ENCODE measurements at regions not wholly inside any gene's neighbourhood (a gene's known extent, or its start where the extent isn't known, plus 50 kb on each side); places are given as distances from the start of the nearest gene placed in this dataset.

DNA sequence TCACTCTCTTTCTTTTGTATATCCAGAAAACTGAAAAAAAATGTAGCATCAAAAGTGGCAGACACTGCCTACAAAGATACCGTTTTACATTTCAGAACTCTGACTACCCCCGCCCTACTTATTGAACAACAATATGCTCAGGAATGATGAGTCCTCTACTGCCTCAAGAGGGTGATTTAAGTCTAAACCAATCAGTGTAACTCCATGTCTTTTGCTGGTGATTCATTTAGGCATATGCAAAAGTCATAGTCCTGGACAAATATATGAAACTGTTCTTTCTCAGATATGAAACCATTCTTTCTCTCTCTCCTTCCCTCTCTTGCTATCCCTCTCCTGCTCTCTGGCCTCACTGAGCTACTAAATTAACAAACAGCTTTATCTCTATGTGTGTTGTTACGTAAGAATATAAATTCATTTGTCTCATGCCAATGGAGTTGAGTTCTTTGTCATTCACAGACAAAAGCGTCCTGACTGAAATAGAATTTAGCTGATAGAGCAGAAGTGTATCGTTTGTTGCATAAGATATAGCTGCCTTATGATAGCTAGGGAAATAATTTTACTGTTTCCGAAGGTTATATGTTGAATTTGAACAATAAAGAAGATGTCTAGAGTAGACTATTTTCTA, 133.7 kb upstream of the OSTN start:
- no peak overlapping the region for H3K27ac Mint-ChIP-seq
- ATAC-seq (ENCODE audit: low read depth) (no peak), DNase-seq (no peak)
- Histone ChIP-seq H4K20me1 (ENCODE audit: control insufficient read depth, insufficient read depth, low read length, poor library complexity, severe bottlenecking) (no peaks in the 10 kb centered on the region), H2AFZ (ENCODE audit: insufficient read depth, low read depth, low read length, poor library complexity, severe bottlenecking) (no peak overlapping the region), H3K9ac (ENCODE audit: low read length) (no peak overlapping the region), H3K79me2 (ENCODE audit: control insufficient read depth, insufficient read depth, low read length) (no peaks in the 10 kb centered on the region), H3K4me3 (ENCODE audit: control extremely low read depth in 1 of 5, extremely low read depth in 1 of 5, insufficient read depth in 1 of 5, low read depth in 2 of 5, low read length in 4 of 5) (no peak overlapping the region), H3K4me2 (replicated peaks; ENCODE audit: low read depth, low read length, poor library complexity, severe bottlenecking) (no peak overlapping the region), H3K9me3 (ENCODE audit: control extremely low read depth in 1 of 3, control insufficient read depth in 2 of 3, insufficient read depth in 1 of 3, low read length in 2 of 3) (no peaks in the 10 kb centered on the region), H3K36me3 (replicated peaks in 1 of 2; ENCODE audit: control extremely low read depth in 1 of 2, control insufficient read depth in 1 of 2, extremely low read depth in 1 of 2, insufficient read depth in 2 of 2, low read length in 1 of 2) (no peaks in the 10 kb centered on the region), H3K4me1 (ENCODE audit: control insufficient read depth in 2 of 2, insufficient read depth in 2 of 2, low read length in 2 of 2) (no peaks in the 10 kb centered on the region), H3K27me3 (replicated peaks in 1 of 4; ENCODE audit: control extremely low read depth in 1 of 4, control insufficient read depth in 3 of 4, insufficient read depth in 4 of 4, low read length in 3 of 4) (peaks cover 0 to 3% (median 0%) of the 10 kb centered on the region in 4 experiments), H3K27ac (ENCODE audit: low read length in 2 of 2) (no peak overlapping the region)
- ChIA-PET POLR2A (no interaction called here), CTCF (no interaction called here)
- H3K4me3 Mint-ChIP-seq: no peak overlapping the region
- no peaks in the 10 kb centered on the region for H3K4me1 Mint-ChIP-seq
- intact Hi-C loops (cut with micrococcal nuclease): no loop called here
- no CpG with 5 or more reads among the region's 6 CpGs for WGBS (ENCODE audit: insufficient coverage)
- peaks cover under 1% of the 10 kb centered on the region for H3K27me3 Mint-ChIP-seq
- no peak for TF ChIP-seq CTCF (IDR thresholded peaks at IDR 0.05)
- no peak for TF ChIP-seq EZH2 (IDR thresholded peaks at IDR 0.05; ENCODE audit: borderline replicate concordance, insufficient read depth, low read depth, low read length, poor library complexity, severe bottlenecking)
- no peaks in the 10 kb centered on the region for H3K9me3 Mint-ChIP-seq (ENCODE audit: insufficient read depth)

GRCh38 chr3:191051037-191051436, 148.0 kb upstream of the OSTN start:
- TF ChIP-seq EZH2 (IDR thresholded peaks at IDR 0.05; ENCODE audit: borderline replicate concordance, insufficient read depth, low read depth, low read length, poor library complexity, severe bottlenecking) (no peak), CTCF (IDR thresholded peaks at IDR 0.05) (peak; percentile 55)
- Mint-ChIP-seq H3K27ac (no peak overlapping the region), H3K9me3 (ENCODE audit: insufficient read depth) (no peaks in the 10 kb centered on the region), H3K4me1 (no peaks in the 10 kb centered on the region), H3K4me3 (no peak overlapping the region), H3K27me3 (peaks cover 15% of the 10 kb centered on the region)
- no peak overlapping the region for H2AFZ ChIP-seq (ENCODE audit: insufficient read depth, low read depth, low read length, poor library complexity, severe bottlenecking)
- H3K79me2 ChIP-seq (ENCODE audit: control insufficient read depth, insufficient read depth, low read length): no peaks in the 10 kb centered on the region
- intact Hi-C loops (cut with micrococcal nuclease): no loop called here
- H3K9ac ChIP-seq (ENCODE audit: low read length): no peak overlapping the region
- ATAC-seq (ENCODE audit: low read depth) (no peak), DNase-seq (peak; percentile 8)
- H3K27me3 ChIP-seq (replicated peaks in 1 of 4; ENCODE audit: control extremely low read depth in 1 of 4, control insufficient read depth in 3 of 4, insufficient read depth in 4 of 4, low read length in 3 of 4): peaks cover 0 to 7% (median 0%) of the 10 kb centered on the region in 4 experiments
- H4K20me1 ChIP-seq (ENCODE audit: control insufficient read depth, insufficient read depth, low read length, poor library complexity, severe bottlenecking): no peaks in the 10 kb centered on the region
- H3K27ac ChIP-seq (ENCODE audit: low read length in 2 of 2): no peak overlapping the region
- H3K36me3 ChIP-seq (replicated peaks in 1 of 2; ENCODE audit: control extremely low read depth in 1 of 2, control insufficient read depth in 1 of 2, extremely low read depth in 1 of 2, insufficient read depth in 2 of 2, low read length in 1 of 2): no peaks in the 10 kb centered on the region
- H3K4me3 ChIP-seq (ENCODE audit: control extremely low read depth in 1 of 5, extremely low read depth in 1 of 5, insufficient read depth in 1 of 5, low read depth in 2 of 5, low read length in 4 of 5): no peak overlapping the region
- ChIA-PET CTCF (interaction anchor here (1.5 to 2.5 kb wide), 3 partner anchors 167 to 1089 kb away, joined by 7 to 13 read pairs (median 7); no protein-coding TSS in a partner anchor), POLR2A (interaction anchor here (0.6 kb wide), 1 partner anchor 536 kb away, joined by 3 read pairs; no protein-coding TSS in a partner anchor)
- no CpG with 5 or more reads among the region's 4 CpGs for WGBS (ENCODE audit: insufficient coverage)
- no peaks in the 10 kb centered on the region for H3K9me3 ChIP-seq (ENCODE audit: control extremely low read depth in 1 of 3, control insufficient read depth in 2 of 3, insufficient read depth in 1 of 3, low read length in 2 of 3)
- H3K4me2 ChIP-seq (replicated peaks; ENCODE audit: low read depth, low read length, poor library complexity, severe bottlenecking): no peak overlapping the region
- H3K4me1 ChIP-seq (ENCODE audit: control insufficient read depth in 2 of 2, insufficient read depth in 2 of 2, low read length in 2 of 2): no peaks in the 10 kb centered on the region

All from B cell (primary cell).